GM23338 (cell line): ENCODE measurements at regions not wholly inside any gene's neighbourhood (a gene's known extent, or its start where the extent isn't known, plus 50 kb on each side); places are given as distances from the start of the nearest gene placed in this dataset.

Experiments used
- ATAC-seq: fragments of 200-7000 bp; cut with Tn5 transposase; 3 replicates; pipeline ENCODE4 v1.9.1; 2020
- DNase-seq: peaks from one replicate; pipeline ENCODE4 v3.0.0-alpha.2; 2015; ENCODE audit warnings: low spot score
- H2AFZ ChIP-seq: fragments of 200-600 bp; sonication (generic); 2 replicates; pipeline ENCODE4 v1.8.0; 2016; ENCODE audit warnings: antibody characterized with exemption, mild to moderate bottlenecking, moderate library complexity
- H3F3A ChIP-seq: fragments of 200-600 bp; sonication (generic); replicated peaks from 2 replicates; pipeline ENCODE4 v1.8.0; 2017; ENCODE audit warnings: antibody characterized with exemption, mixed run types, low read depth
- H3K27ac ChIP-seq: fragments of 200-600 bp; sonication (generic); 2 replicates; pipeline ENCODE4 v1.6.1; 2016; ENCODE audit warnings: low read depth
- H3K27me3 ChIP-seq: fragments of 200-600 bp; sonication (generic); 2 replicates; pipeline ENCODE4 v1.8.0; 2016; ENCODE audit warnings: mild to moderate bottlenecking, mixed run types, moderate library complexity; ENCODE audit not compliant: insufficient read depth
- H3K36me3 ChIP-seq: fragments of 200-600 bp; sonication (generic); 2 replicates; pipeline ENCODE4 v1.8.0; 2016; ENCODE audit warnings: mild to moderate bottlenecking; ENCODE audit not compliant: insufficient read depth
- H3K4me1 ChIP-seq: fragments of 200-600 bp; sonication (generic); 2 replicates; pipeline ENCODE4 v1.8.0; 2016; ENCODE audit warnings: mild to moderate bottlenecking, moderate library complexity; ENCODE audit not compliant: insufficient read depth
- H3K4me2 ChIP-seq: fragments of 200-600 bp; sonication (generic); 2 replicates; pipeline ENCODE4 v1.7.1; 2017; ENCODE audit warnings: mixed run types
- H3K4me3 ChIP-seq: fragments of 200-600 bp; sonication (generic); 2 replicates; pipeline ENCODE4 v1.6.1; 2016; ENCODE audit warnings: mixed run types
- H3K79me2 ChIP-seq: fragments of 200-600 bp; sonication (generic); replicated peaks from 2 replicates; pipeline ENCODE4 v1.8.0; 2017; ENCODE audit warnings: mild to moderate bottlenecking; ENCODE audit not compliant: insufficient read depth
- H3K9me2 ChIP-seq: fragments of 200-600 bp; sonication (generic); 2 replicates; pipeline ENCODE4 v1.8.0; 2017; ENCODE audit not compliant: insufficient read depth
- H4K20me1 ChIP-seq: fragments of 200-600 bp; sonication (generic); replicated peaks from 2 replicates; pipeline ENCODE4 v1.8.0; 2017; ENCODE audit warnings: mild to moderate bottlenecking; ENCODE audit not compliant: insufficient read depth
- H3K27ac Mint-ChIP-seq: 2 replicates; pipeline ENCODE4 v1.8.0; 2020; ENCODE audit warnings: inconsistent platforms, mild to moderate bottlenecking, moderate library complexity, mixed read lengths
- H3K27me3 Mint-ChIP-seq: 3 replicates; pipeline ENCODE4 v1.8.0; 2022; ENCODE audit warnings: low read depth, mild to moderate bottlenecking, moderate library complexity, mixed read lengths, inconsistent platforms; ENCODE audit not compliant: insufficient read depth, poor library complexity
- H3K36me3 Mint-ChIP-seq: 3 replicates; pipeline ENCODE4 v1.8.0; 2021; ENCODE audit warnings: low read depth, mild to moderate bottlenecking, inconsistent platforms, moderate library complexity, mixed read lengths
- H3K4me1 Mint-ChIP-seq: 3 replicates; pipeline ENCODE4 v1.8.0; 2020; ENCODE audit warnings: mild to moderate bottlenecking, inconsistent platforms, mixed read lengths
- H3K4me3 Mint-ChIP-seq: 3 replicates; pipeline ENCODE4 v1.8.0; 2021; ENCODE audit warnings: moderate library complexity, mild to moderate bottlenecking, inconsistent platforms, mixed read lengths
- H3K9me3 Mint-ChIP-seq: 3 replicates; pipeline ENCODE4 v1.8.0; 2020; ENCODE audit warnings: moderate library complexity, mild to moderate bottlenecking, inconsistent platforms, mixed read lengths
- CTCF ChIP-seq, 2 experiments: fragments of 200-600 bp in 1 of 2; sonication (generic) in 1 of 2; conservative IDR thresholded peaks; 2 replicates each; pipeline versions ENCODE4 v1.5.1 to v1.6.1; 2016 to 2017; ENCODE audit warnings: antibody characterized with exemption in 2 of 2, low read depth in 2 of 2, mild to moderate bottlenecking in 2 of 2, moderate library complexity in 1 of 2
- EZH2 ChIP-seq: fragments of 200-600 bp; sonication (generic); IDR thresholded peaks from one replicate; pipeline ENCODE4 v1.8.0; 2017; ENCODE audit warnings: antibody characterized with exemption, mild to moderate bottlenecking, low read depth; ENCODE audit not compliant: unreplicated experiment
- EZH2phosphoT487 ChIP-seq: fragments of 200-600 bp; sonication (generic); IDR thresholded peaks from one replicate; pipeline ENCODE4 v1.8.1; 2018; ENCODE audit warnings: antibody characterized with exemption; ENCODE audit not compliant: unreplicated experiment
- POLR2AphosphoS5 ChIP-seq: IDR thresholded peaks from 2 replicates; pipeline ENCODE4 v1.6.1; 2016; ENCODE audit warnings: antibody characterized with exemption, low read depth
- REST ChIP-seq: IDR thresholded peaks from one replicate; pipeline ENCODE4 v1.6.1; 2018; ENCODE audit warnings: antibody characterized with exemption; ENCODE audit not compliant: unreplicated experiment
- ZNF114 ChIP-seq: fragments of 250-450 bp; sonication (Bioruptor Pico); IDR thresholded peaks from 2 replicates; pipeline ENCODE4 v1.5.0; 2020; ENCODE audit warnings: mild to moderate bottlenecking, moderate library complexity
- ZNF331 ChIP-seq: fragments of 250-450 bp; sonication (Bioruptor Pico); IDR thresholded peaks from 2 replicates; pipeline ENCODE4 v1.5.0; 2020; ENCODE audit warnings: low read depth, mild to moderate bottlenecking, moderate library complexity
- ZNF462 ChIP-seq: fragments of 250-450 bp; sonication (Bioruptor Pico); IDR thresholded peaks from 2 replicates; pipeline ENCODE4 v1.5.0; 2020; ENCODE audit warnings: mild to moderate bottlenecking, moderate library complexity

GRCh38 chr1:29388884-29389283, 152.6 kb downstream of the PTPRU start (continued):
- TF ChIP-seq ZNF462 (CRISPR knock-in tag) (no peak), CTCF (conservative IDR thresholded peaks at IDR 0.05; ENCODE audit: low read depth in 2 of 2) (no peak), ZNF114 (CRISPR knock-in tag) (no peak)

GRCh38 chr1:29388170-29388569, 151.8 kb downstream of the PTPRU start:
- H3K36me3 Mint-ChIP-seq = no peaks in the 10 kb centered on the region
- Histone ChIP-seq H3K4me2 (no peak overlapping the region), H3K79me2 (no peaks in the 10 kb centered on the region), H3K27me3 (no peaks in the 10 kb centered on the region), H3K4me3 (no peak overlapping the region), H3K36me3 (no peaks in the 10 kb centered on the region), H3K9me2 (no peaks in the 10 kb centered on the region), H4K20me1 (no peaks in the 10 kb centered on the region), H3K27ac (no peak overlapping the region), H2AFZ (no peak overlapping the region), H3F3A (no peaks in the 10 kb centered on the region), H3K4me1 (no peaks in the 10 kb centered on the region; the same call in 1 of the 2 replicates)
- no peak for DNase-seq
- H3K4me1 Mint-ChIP-seq = peaks cover 16% of the 10 kb centered on the region
- no peak for ATAC-seq
- H3K4me3 Mint-ChIP-seq = no peak overlapping the region
- H3K27me3 Mint-ChIP-seq = peaks cover 9% of the 10 kb centered on the region
- H3K27ac Mint-ChIP-seq = no peak overlapping the region
- no peaks in the 10 kb centered on the region for H3K9me3 Mint-ChIP-seq
- TF ChIP-seq REST = no peak
- no peak for TF ChIP-seq POLR2AphosphoS5
- no peak for TF ChIP-seq EZH2
- TF ChIP-seq ZNF331 = no peak
- no peak for TF ChIP-seq EZH2phosphoT487
